Inflammatory macrophage treated with lipopolysaccharide for 4 hours (primary cell): ENCODE measurements at regions not wholly inside any gene's neighbourhood (a gene's known extent, or its start where the extent isn't known, plus 50 kb on each side); places are given as distances from the start of the nearest gene placed in this dataset.
A peak's percentile ranks its signal among the peaks of the same experiment; 100 is the strongest.
"Not testable (repeated sequence)": the region's sequence is repeated elsewhere in the genome, so short reads cannot be mapped to it uniquely, and the experiment has no call there.

Experiments
- DNase-seq: peaks from one replicate; pipeline ENCODE4 v3.0.0-alpha.2; 2020

DNA sequence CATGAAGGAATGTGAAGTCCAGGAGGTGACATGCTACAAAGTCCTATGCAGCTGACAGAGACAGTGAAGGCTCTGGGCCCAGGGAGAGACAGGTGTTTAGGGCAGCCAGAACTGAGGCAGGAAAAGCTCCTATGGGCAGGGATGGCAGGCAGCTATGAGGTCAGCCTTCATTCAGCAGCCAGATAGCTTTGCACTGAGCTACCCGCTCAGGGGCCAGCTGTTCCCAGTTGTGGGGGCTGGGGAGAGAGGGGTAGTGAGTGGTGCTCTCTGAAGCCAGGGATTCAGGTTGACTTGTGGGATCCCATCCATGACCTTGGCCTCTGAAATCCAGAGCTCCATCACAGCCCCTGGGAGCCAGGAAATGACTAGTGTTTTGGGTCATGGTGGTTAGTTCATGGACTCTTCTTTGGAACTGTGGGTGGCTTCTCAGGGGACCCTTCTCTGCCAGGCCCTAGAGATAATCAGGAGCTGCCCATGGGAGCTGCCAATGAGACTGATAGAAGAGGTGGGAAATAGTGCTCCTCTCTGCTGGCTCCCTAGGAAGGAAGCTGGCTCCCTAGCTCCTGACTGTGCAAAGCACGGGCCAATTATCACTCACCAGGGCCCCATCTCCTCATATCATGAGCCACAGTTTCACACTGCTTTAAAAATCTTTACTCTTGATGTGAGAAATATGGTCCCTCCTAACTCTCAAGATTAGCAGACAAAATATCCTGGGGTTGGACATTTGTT is 127.7 kb downstream of the VEGFA start:
- no peak for DNase-seq

DNA sequence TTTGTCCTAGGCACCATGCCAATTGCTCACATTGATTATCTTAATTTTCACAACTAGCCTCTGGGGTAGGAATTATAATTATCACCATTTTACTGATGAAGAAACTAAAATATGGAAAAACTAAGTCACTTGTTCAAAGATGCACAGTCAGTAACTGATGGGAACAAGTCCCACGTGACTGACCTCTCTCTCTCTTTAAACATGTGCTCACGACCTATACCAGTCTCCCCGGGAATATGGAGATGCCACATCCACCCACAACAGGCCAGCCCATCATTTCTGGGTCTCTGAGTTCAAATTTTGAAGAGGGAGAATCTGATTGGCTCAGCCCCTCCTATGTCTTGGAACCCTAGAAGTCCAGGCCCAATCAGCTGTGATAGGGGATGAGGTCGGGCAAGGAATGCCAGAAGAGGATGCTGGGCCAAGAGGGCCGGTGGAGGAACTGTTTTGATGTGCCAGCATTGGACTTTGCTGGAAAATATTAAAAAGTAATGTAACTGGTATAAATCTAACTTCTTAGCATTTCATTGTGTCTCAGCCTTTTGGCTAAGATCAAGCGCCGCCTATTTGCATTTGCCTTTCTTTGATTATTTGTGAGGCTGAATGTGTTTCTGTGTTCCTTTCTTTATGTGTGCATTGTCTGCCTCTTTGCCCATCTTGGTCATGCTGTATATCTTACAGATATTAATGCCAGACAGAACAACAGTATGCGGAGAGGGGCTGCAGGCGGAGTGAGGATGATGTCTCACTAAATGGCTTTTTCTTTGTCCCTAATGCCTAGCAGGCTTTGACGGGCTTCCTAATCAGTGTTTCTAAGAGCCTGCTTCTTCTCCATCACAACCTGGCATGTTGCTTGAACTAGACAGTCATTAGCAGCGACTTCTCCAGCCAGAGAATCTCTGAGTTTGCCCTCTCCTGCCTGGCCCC is 126.6 kb downstream of the VEGFA start:
- no peak for DNase-seq

DNA sequence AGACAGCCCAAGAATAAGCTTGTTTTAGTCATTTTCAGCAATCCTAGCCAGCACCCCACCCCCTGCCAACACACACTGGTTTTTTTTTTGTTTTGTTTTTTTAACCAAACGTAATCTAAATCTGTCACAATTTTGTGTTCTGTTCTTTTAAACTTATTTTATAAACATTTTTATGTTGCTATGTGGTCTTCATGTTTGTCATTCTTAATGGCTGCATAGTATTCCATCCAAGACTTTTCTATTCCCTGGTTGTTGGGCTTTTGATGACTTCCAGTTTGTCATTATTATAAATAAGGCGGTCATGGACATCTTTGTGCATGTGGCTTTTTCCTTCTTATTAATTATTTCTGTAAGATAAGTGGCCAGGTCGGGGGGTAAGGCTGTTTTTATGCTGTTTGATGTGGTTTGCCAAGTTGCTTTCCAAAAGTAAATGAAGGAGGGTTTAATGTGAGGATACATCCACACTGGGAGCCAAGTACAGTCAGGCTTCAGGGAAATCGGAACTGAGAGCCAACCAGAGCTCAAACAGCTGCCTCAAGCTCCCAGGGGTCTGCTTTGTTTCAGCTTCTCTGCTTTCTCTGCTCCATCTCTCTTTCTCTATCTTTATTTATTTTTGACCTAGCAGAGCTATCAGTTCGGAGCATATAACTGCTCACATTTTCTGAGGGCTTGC is 125.8 kb downstream of the VEGFA start:
- no peak for DNase-seq

DNA sequence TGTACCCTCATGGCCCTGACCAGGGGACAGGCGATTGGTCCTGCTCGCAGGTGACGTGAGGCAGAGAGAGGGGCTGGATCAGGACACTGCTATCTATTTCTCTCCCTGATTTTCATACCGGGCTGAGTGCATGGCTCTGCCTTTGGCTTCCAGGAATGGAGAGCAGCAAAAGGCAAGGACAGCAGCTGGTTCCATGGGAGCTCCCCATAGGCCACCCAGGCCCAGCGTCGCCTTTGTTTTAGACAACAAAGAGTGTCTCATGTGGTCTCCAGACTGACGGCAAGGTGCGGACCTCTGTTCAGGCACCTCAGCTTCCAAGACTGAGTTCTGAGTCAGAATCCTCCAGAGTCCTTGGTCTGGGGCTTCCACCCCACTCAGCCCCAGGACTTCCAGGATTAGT is 123.1 kb downstream of the VEGFA start:
- DNase-seq = no peak

DNA sequence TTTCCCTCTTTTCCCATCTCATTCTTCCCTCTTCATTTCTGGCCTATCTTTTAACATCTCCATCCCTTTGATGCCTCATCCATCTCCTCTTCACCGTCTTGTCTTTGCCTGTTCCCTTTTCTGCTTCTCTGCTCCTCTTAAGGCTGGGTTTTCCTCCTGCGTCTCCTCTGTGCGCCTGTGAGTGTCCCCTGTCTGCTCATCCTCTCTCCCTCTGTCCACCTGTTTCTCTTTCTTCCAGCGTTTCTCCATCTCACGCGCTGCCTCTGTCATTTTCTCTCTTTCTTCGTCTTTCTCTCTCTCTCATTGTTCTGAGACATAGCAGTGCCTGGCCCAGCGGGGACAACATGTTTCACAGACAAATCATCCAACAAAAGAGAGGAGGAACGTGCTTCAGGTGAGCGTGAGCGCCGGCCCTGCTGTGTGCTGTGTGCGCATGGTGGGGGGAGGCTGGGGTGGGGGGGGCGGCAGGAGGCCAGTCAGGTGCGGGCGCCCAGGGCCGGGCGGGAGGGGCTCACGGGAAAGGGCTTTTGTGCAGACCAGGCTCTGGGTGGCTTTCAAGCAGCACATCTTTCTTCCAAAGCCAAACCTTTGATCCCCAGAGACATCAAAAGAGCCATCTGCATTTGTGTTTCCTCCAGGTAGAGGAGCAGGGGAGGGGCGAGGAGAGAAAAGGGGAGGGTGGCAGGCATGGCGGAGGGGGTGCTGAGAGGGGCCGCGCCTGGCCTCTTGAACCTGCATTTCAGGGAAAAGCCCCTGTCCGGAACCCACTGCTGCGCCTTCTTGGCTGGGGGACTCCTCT is 121.3 kb downstream of the VEGFA start:
- no peak for DNase-seq

DNA sequence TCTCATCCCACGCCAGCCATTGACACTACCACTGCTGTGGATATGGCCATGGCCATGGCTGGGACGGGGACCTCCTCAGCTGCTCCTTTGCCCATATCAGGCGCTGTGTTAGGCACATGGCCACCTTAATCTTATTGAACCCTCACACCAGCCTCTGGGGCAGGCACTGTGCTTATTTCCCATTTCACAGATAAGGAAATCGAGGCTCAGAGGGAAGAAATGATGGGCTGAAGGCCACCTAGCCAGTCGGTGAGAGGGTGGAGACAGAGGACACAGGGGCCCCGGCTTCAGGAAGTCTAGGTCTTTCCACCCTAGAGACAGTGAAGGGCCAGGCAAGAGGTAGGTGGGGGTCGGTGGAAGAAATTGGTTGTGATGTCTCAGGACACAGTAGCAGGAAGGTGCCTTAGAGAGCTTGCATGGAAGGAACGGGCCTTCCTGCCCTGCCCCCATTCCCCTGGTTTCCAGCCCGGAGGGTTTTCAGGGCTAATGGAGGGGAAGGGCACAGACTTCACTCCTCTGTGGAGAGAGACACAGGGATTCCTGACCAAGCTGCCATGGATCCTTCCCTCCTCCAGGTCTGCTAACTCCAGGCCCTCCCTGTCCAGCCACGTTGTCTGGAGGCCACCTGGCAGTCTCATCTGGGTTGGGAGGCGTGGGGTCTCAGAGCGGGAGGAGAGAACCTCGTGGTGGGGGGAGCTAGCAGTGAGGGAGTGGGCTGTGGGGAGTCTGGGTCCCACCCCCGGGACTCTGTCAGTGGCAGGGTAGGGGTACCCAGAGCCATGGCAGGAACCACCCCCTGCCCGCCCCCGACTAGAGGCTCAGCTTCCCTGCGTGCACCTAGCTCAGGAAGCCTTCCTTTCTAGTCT is 120.4 kb downstream of the VEGFA start:
- DNase-seq = no peak

DNA sequence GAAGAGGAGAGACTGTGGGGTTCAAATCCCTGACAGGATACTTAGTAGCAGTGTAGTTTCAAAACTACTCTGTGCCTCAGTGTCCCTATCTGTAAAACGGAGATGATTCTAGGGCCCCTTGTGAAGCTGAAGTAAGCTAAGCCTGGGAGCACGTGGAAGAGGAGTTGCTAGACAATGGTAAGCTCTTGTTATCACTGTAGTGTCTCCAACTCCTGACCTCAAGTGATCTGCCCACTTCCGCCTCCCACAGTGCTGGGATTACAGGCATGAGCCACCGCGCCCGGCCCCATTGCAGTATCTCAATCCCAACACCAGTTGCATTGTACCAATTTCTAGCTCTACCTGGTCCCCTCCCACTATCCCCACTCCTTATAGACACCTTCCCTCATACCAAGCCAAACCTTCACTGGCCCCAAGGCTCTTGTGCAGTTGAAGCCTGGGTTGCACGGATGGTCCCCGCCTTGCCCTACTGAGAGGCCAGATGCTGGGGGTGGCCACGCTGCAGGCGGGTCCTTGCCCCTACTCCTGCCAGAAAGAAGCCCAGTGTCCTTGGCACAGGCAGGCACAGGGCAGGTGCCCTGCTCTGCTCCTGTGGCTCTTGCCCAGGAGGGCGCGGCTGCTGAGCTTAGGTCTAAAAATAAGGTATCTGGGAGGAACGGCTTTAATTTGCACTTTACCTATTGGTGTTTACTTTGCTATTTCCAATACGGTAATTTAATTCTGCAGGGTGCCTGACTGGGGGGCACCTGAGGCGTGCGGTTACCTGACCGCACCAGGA is 118.1 kb downstream of the VEGFA start:
- no peak for DNase-seq

DNA sequence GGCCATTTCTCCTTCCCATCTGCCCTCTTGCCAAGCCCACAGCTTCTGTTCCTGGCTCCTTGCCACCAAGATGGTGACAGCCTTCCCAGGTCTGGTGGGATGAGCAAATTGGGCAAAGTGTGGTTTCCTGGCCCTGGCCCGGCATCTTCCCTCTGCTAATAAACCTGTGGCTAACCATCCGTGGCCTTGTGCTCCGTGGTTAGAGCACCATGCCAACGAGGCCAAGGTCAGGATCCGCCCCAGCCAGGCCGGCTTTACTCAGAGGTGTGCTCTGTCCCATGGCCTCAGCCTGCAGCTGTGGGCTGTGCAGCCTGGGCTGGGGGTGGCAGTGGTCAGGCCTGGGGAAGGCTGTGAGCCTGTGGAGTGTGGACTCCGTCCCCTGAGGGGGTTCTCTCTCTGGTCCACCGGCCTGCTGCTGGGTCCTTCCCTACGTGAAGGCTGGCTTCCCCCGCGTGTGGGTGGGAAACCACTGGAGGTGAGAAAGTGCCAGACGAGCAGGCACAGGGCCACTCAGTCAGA is 117.4 kb downstream of the VEGFA start:
- no peak for DNase-seq

DNA sequence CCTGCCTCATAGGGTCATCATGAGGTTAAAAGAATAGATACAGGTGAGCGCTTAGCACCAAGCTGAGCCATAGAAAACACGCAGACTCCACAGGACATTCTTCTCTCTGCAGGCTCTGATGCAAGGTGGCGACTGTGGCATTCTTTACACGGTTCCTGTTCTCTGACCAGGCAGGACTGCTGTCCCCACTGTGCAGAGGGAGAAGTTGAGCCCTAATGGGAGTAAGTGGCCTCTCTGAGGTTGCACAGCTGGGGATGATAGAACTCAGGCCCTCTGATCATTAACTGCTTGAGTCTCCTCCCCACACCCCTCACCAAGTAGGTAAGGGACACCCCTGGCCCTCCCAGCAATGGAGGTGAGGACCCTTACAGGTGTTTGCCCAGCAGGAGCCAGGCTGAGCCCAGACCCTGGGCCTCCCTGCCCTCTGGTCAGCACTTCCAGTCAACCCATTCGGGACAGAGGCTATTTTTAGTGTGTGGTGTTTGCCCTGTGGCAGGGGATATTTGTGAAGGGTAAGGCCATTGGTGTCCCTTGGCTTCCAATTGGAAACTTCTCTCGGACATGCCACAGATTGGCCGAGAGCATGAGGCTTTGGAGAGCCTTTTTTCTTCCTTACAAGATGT is 116.8 kb downstream of the VEGFA start:
- peak; percentile 43 for DNase-seq

DNA sequence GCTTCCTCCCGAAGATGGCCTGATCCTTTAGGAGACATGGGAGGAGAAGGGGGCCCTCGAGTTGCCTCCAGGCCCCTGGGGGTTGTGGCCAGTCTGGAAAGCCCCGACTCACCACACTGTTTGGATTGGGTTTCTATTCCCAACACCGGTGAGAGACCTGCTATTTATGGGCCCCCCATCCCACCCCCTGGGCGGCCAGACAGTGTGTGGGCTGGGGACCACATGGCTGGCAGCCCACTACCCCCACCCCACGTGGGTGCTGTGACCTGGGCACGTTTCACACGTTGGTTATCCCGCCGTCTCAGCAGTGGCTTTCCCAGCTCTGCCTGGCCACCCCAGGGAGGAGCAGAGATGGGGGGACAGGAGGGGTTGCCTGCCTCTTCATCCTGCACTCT is 116.1 kb downstream of the VEGFA start:
- DNase-seq = no peak

DNA sequence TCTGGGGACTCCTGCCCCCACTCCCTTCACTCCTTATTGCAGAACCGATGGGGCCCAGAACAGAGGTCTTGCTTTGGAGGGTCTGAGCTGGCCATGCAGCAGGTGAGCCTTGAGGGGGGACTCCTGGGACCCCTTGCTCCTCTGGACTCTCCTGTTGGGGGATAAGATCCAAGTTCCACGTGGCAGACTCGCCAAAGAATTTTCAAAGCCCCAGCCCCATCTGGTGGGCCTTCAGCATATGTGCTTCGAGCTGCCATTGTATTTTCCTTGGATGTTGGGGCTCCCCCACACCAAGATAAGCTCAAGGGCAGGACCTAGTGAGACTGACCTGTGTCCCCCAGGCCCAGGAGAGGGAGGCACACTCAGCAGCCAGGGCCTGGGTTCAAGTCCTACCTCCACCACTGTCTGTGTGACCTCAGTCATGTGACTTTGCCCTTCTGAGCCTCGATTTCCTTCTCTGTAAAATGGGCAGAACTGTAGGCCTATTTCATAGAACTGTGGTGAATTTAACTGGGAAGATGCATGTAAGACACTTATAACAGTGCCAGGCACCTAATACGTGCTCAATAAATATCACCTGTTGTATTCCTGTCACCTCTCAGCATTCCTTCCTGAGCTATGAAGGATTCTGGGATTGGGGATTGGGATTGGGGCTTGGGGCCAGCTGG is 115.5 kb downstream of the VEGFA start:
- DNase-seq = no peak

DNA sequence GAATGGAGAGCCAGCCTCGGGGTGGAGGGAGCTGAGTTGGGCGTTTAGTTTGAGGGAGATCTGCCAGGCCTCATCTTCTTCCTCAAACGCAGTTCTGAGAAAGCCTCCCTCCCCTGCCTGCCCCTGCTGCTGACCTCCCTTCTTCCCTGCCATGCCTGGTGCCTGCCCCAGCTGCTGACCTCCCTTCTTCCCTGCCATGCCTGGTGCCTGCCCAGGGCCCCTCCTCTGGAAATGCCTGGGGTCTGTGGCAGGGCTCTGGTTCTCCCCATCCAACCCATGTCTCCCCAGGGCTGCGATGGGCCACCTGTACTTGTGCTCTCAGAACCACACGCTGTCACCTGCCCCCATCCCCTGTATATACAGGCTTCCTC is 114.6 kb downstream of the VEGFA start:
- DNase-seq = peak; percentile 21

DNA sequence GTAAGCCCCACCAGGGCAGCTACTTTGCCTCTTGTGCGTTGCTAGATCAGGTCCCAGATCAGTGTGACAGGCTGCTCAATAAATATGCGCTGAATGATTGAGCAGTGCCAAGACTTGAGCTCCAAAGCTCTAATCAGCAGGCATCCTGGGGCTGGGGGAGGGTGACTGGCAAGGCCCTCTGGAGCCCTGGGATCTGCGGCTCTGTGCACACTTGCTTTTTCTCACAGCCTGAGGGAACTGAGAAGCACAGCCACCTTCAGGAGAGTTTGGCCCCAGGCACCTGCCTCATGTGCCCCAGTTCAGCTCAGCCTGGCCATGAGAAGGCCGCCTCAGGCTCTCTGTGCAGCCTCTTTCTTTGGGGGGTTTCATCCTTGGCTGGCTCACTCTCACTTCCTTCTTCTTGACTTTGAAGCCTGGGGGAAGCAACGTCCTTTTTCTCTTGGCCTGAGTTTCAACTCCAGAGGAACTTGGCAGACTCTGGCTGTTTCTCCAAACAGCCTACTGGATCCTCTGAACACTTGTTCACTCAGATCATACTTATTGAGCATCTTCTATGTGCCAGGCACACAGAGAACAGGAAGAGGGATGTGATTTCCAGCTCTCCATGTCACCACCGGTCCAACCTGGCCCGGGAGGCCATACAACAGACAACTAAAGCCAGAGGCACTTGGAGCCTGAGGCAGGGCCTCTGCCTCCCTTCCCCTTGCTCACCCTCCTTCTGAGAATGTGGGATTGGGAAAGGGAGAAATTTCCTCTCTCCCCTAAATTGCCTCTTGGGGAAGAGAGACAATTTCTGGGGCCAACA is 114.0 kb downstream of the VEGFA start:
- DNase-seq = peak; percentile 75

DNA sequence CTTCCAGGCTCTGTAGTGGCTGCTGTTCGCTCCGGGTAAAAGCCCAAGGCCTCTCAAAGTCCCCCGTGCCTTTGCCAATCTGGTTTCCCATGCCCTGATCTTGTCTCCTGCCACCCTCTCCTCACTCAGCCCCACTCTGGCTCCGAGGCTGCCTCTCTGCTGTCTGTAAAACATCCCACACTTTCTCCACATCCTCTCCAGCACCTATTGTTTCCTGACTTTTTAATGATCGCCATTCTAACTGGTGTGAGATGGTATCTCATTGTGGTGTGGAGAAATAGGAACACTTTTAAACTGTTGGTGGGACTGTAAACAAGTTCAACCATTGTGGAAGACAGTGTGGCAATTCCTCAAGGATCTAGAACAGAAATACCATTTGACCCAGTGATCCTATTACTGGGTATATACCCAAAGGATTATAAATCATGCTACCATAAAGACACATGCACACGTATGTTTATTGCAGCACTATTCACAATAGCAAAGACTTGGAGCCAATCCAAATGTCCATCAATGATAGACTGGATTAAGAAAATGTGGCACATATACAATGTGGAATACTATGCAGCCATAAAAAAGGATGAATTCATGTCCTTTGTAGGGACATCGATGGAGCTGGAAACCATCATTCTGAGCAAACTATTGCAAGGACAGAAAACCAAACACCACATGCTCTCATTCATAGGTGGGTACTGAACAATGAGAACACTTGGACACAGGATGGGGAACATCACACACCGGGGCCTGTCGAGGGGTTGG is 112.9 kb downstream of the VEGFA start:
- not testable (repeated sequence) for DNase-seq

DNA sequence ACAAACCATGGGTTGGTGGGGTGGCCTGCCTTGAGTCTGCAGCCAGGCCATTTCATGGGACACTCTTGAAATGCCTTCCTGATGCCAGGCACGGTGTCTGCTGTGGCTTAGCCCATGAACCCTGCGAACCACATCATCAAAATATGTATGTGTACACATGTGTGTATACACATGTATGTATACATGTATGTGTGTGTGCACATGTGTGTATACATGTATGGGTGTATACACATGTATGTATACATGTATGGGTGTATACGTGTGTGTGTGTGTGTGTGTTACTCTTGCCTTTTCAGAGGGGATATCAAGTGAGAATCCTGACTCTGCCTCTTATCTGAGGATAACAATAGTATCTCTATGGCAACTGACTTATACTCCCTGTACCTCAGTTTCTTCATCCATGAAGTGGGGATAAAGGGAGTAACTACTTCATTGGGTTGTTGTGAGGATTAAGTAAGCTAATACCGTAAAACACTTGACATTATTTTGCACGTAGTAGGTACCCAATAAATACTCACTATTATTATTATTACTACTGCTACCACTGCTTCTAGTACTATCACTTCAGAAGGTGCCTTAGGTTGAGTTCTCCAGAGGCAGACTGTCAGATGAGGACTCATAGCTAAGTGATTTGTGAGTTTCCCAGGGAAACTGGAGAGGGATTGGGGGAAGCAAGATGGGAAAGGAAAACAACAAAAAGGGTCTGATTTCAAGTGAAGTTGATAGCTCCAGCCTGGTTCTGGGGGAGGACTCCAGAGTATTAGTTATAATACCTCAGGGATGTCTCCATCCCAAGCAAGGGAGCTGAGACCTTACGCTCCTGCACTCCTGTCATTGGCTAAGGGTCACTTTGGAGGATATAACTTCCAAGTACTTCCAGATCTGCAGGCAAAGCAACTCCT is 110.5 kb downstream of the VEGFA start:
- DNase-seq = no peak

DNA sequence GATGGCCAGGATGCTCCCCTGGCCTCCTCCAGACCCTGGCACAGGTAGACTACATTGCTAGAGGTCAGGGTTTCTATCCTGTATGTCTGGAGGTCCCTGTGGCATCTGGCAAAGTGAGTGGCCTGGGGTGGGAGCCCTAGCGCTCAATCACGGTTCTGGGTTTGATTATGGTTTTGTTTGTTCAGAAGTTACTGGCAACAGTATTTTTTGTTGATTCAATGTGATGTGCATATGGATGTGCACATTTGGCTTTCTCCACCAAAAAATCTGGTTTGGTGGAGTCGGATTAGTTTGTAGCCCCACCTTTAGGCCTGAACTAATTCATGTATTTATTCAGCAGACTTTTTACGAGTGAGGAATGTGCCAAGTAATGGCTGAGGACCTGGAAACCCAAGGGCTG is 109.7 kb downstream of the VEGFA start:
- DNase-seq = no peak
